H1 (cell line): ENCODE measurements at regions not wholly inside any gene's neighbourhood (a gene's known extent, or its start where the extent isn't known, plus 50 kb on each side); places are given as distances from the start of the nearest gene placed in this dataset.

Experiments
- CHD1 ChIP-seq: IDR thresholded peaks from 2 replicates; pipeline ENCODE4 v1.6.1; 2012; ENCODE audit warnings: low read depth, low read length, improper control_type of control experiment
- JUN ChIP-seq: IDR thresholded peaks from 2 replicates; pipeline ENCODE4 v1.6.1; 2011; ENCODE audit warnings: low read depth, mild to moderate bottlenecking, improper control_type of control experiment, low read length
- PHF8 ChIP-seq: fragments of 200-600 bp; sonication (generic); conservative IDR thresholded peaks from 2 replicates; pipeline ENCODE4 v1.7.1; 2012; ENCODE audit warnings: low read depth, mild to moderate bottlenecking, inconsistent platforms, low read length, moderate library complexity
- POU5F1 ChIP-seq: IDR thresholded peaks from 2 replicates; pipeline ENCODE4 v1.6.1; 2011; ENCODE audit warnings: low read depth, mild to moderate bottlenecking, low read length, moderate library complexity
- TBP ChIP-seq: IDR thresholded peaks from 2 replicates; pipeline ENCODE4 v1.6.1; 2011; ENCODE audit warnings: low read depth, low read length, improper control_type of control experiment

GRCh38 chr6:23562554-23562953 lies 563.5 kb upstream of the NRSN1 start (continued):
- TF ChIP-seq PHF8 (no peak), TBP (no peak), POU5F1 (no peak), JUN (no peak), CHD1 (no peak)
